OCI-LY3 (cell line): ENCODE measurements at regions not wholly inside any gene's neighbourhood (a gene's known extent, or its start where the extent isn't known, plus 50 kb on each side); places are given as distances from the start of the nearest gene placed in this dataset.
A peak's percentile ranks its signal among the peaks of the same experiment; 100 is the strongest.

Source experiments
- H2AFZ ChIP-seq: fragments of 200-600, 300-600 bp; shearing (Covaris generic); 2 replicates; pipeline ENCODE4 v1.6.0; 2014; ENCODE audit warnings: antibody characterized with exemption, low read depth, low read length
- H3K27ac ChIP-seq: fragments of 200-600, 300-600 bp; sonication (generic); 2 replicates; pipeline ENCODE4 v1.5.1; 2014; ENCODE audit warnings: mild to moderate bottlenecking, low read length, moderate library complexity, mixed read lengths
- H3K27me3 ChIP-seq: fragments of 200-600, 300-600 bp; sonication (generic); 2 replicates; pipeline ENCODE4 v1.6.1; 2014; ENCODE audit warnings: low read depth, low read length, mixed read lengths
- H3K36me3 ChIP-seq: fragments of 200-600, 300-600 bp; sonication (generic); replicated peaks from 2 replicates; pipeline ENCODE3; 2014; ENCODE audit warnings: low read depth, low read length, mixed read lengths
- H3K4me1 ChIP-seq: fragments of 300-600, 200-600 bp; sonication (generic); 2 replicates; pipeline ENCODE4 v1.6.1; 2014; ENCODE audit warnings: low read length, mixed read lengths
- H3K4me2 ChIP-seq: fragments of 200-600, 300-600 bp; sonication (generic); 2 replicates; pipeline ENCODE4 v1.6.1; 2014; ENCODE audit warnings: low read length, mixed read lengths
- H3K4me3 ChIP-seq: fragments of 300-600, 200-600 bp; sonication (generic); 2 replicates; pipeline ENCODE4 v1.5.1; 2014; ENCODE audit warnings: antibody characterized with exemption, mild to moderate bottlenecking, low read length, moderate library complexity
- H3K79me2 ChIP-seq: fragments of 300-600, 200-600 bp; shearing (Covaris generic); 2 replicates; pipeline ENCODE4 v1.6.1; 2014; ENCODE audit warnings: mild to moderate bottlenecking, low read length, mixed read lengths
- H3K9ac ChIP-seq: fragments of 300-600, 200-600 bp; shearing (Covaris generic); 2 replicates; pipeline ENCODE4 v1.6.0; 2014; ENCODE audit warnings: mild to moderate bottlenecking, low read length, moderate library complexity
- H3K9me3 ChIP-seq: fragments of 200-600, 300-600 bp; shearing (Covaris generic); 2 replicates; pipeline ENCODE4 v1.6.1; 2014; ENCODE audit warnings: low read length, mixed read lengths; ENCODE audit not compliant: insufficient read depth
- H4K20me1 ChIP-seq: fragments of 200-600, 300-600 bp; sonication (generic); 2 replicates; pipeline ENCODE4 v1.6.1; 2016; ENCODE audit warnings: low read length, mixed read lengths; ENCODE audit not compliant: insufficient read depth
- CTCF ChIP-seq: fragments of 200-600, 300-600 bp; sonication (generic); IDR thresholded peaks from 2 replicates; pipeline ENCODE4 v1.5.1; 2014; ENCODE audit warnings: antibody characterized with exemption, low read length, low read depth
- EZH2phosphoT487 ChIP-seq: fragments of 200-600 bp; shearing (Covaris generic); IDR thresholded peaks from 2 replicates; pipeline ENCODE4 v1.6.1; 2018; ENCODE audit warnings: antibody characterized with exemption, mixed run types, low read depth

DNA sequence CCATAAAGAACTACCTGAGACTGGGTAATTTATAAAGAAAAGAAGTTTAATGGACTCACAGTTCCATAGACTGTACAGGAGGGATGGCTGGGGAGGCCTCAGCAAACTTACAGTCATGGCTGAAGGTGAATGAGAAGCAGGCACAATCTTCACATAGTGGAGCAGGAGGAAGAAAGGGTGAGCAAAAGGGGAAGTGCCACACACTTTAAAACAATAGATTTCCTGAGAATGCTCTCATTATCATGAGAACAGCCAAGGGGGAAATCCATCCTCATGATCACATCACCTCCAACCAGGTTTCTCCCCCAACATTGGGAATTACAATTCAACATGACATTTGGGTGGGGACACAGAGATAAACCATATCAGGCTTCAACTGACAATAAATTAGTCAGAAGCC lies 664.9 kb downstream of the TAF11L14 start:
- H3K27me3 ChIP-seq, result no peaks in the 10 kb centered on the region
- H3K4me1 ChIP-seq, result no peaks in the 10 kb centered on the region
- no peak overlapping the region for H3K9ac ChIP-seq
- no peaks in the 10 kb centered on the region for H3K79me2 ChIP-seq
- no peak for TF ChIP-seq EZH2phosphoT487
- TF ChIP-seq CTCF, result no peak
- H3K4me3 ChIP-seq, result no peak overlapping the region
- no peaks in the 10 kb centered on the region for H3K9me3 ChIP-seq
- H3K27ac ChIP-seq, result no peak overlapping the region
- H2AFZ ChIP-seq, result no peak overlapping the region
- H3K36me3 ChIP-seq, result no peaks in the 10 kb centered on the region
- H3K4me2 ChIP-seq, result no peak overlapping the region
- H4K20me1 ChIP-seq, result no peaks in the 10 kb centered on the region

DNA sequence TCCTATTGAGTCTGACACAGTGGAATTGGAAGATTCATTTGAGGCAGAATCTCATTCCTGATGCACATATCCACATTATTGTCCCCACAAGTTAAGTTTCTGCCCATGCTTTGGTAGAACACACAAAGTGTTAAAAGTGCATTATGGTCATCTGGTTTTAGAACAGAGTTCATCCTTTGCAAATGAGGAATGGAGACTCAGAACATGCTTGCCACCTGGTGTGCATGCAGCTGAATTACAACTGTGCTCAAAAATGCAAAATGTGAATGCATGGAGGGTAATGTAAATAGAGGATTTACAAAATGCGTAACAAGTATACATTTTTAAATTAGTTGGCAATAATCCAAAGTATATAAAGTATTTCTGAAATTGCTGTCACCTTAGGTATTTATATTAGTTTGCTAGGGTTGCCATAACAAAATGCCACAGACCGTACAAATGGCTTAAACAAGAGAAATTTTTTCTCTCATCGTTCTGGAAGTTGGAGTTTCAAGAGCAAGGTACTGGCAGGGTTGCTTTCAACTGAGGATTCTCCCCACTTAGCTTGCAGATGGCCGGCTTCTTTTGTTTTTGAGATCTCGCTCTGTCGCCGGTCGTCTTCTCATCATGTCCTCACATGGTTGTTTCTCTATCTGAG lies 671.1 kb downstream of the TAF11L14 start:
- H3K4me3 ChIP-seq, result no peak overlapping the region
- no peaks in the 10 kb centered on the region for H3K79me2 ChIP-seq
- no peak overlapping the region for H3K4me2 ChIP-seq

GRCh38 chr5:18311266-18311665 lies 677.0 kb downstream of the TAF11L14 start:
- H3K36me3 ChIP-seq, result no peaks in the 10 kb centered on the region
- no peaks in the 10 kb centered on the region for H3K27me3 ChIP-seq
- no peaks in the 10 kb centered on the region for H3K4me1 ChIP-seq

More for the DNA sequence above, 671.1 kb downstream of the TAF11L14 start:
- Histone ChIP-seq H3K36me3 (no peaks in the 10 kb centered on the region), H3K9ac (no peak overlapping the region), H3K27me3 (no peaks in the 10 kb centered on the region), H3K27ac (no peak overlapping the region), H3K9me3 (no peaks in the 10 kb centered on the region), H2AFZ (no peak overlapping the region), H3K4me1 (no peaks in the 10 kb centered on the region), H4K20me1 (no peaks in the 10 kb centered on the region)
- TF ChIP-seq CTCF (peak; percentile 63), EZH2phosphoT487 (no peak)

DNA sequence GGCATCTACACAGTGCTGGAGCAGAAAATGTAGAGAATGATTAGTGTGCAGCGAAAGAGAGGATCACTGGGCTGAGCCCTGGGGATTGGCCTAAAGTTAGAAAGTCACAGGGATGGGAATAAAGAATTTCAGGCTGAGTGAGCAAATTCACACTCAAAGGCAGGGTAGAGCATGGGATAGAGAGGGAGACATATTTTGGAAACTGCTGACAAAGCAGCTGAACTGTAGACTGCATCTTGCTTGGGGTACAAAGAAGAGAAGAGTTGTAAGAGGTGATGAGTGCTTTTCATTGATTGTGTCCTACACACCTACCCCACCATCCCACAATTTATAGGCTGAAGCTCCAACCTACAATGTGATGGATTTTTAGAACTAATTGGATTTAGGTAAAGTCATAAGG lies 677.8 kb downstream of the TAF11L14 start:
- H3K79me2 ChIP-seq, result no peaks in the 10 kb centered on the region
- no peak for TF ChIP-seq EZH2phosphoT487
- TF ChIP-seq CTCF, result no peak
- H4K20me1 ChIP-seq, result no peaks in the 10 kb centered on the region
- no peaks in the 10 kb centered on the region for H3K4me1 ChIP-seq
- H3K4me2 ChIP-seq, result no peak overlapping the region
- no peak overlapping the region for H3K9ac ChIP-seq
- no peak overlapping the region for H2AFZ ChIP-seq
- H3K27me3 ChIP-seq, result no peaks in the 10 kb centered on the region
- H3K9me3 ChIP-seq, result no peaks in the 10 kb centered on the region
- no peak overlapping the region for H3K4me3 ChIP-seq
- H3K27ac ChIP-seq, result no peak overlapping the region
- H3K36me3 ChIP-seq, result no peaks in the 10 kb centered on the region

More at GRCh38 chr5:18311266-18311665, 677.0 kb downstream of the TAF11L14 start:
- Histone ChIP-seq H4K20me1 (no peaks in the 10 kb centered on the region), H3K79me2 (no peaks in the 10 kb centered on the region), H3K4me2 (no peak overlapping the region), H3K9ac (no peak overlapping the region), H2AFZ (no peak overlapping the region), H3K9me3 (no peaks in the 10 kb centered on the region), H3K27ac (no peak overlapping the region), H3K4me3 (no peak overlapping the region)
- no peak for TF ChIP-seq CTCF
- TF ChIP-seq EZH2phosphoT487, result no peak
